Muscle of leg (tissue), 3 donors: ENCODE measurements at regions not wholly inside any gene's neighbourhood (a gene's known extent, or its start where the extent isn't known, plus 50 kb on each side); places are given as distances from the start of the nearest gene placed in this dataset.

ENCODE experiments used
- DNase-seq: peaks from one replicate; pipeline ENCODE4 v3.0.0; 2013
- H3K27ac ChIP-seq: one replicate; pipeline ENCODE4 v1.5.1; 2013; ENCODE audit warnings: mild to moderate bottlenecking, low read length, control low read depth
- H3K27me3 ChIP-seq: one replicate; pipeline ENCODE4 v1.6.1; 2013; ENCODE audit warnings: low read length; ENCODE audit not compliant: control insufficient read depth, insufficient read depth
- H3K36me3 ChIP-seq: one replicate; pipeline ENCODE4 v1.6.1; 2013; ENCODE audit warnings: low read length; ENCODE audit not compliant: control insufficient read depth, insufficient read depth
- H3K4me1 ChIP-seq: one replicate; pipeline ENCODE4 v1.6.1; 2013; ENCODE audit warnings: low read length; ENCODE audit not compliant: control insufficient read depth, insufficient read depth
- H3K4me3 ChIP-seq: one replicate; pipeline ENCODE4 v1.5.1; 2013; ENCODE audit warnings: low read length, control low read depth
- H3K9me3 ChIP-seq: replicated peaks from 2 replicates; pipeline ENCODE4 v1.6.1; 2013; ENCODE audit warnings: low read depth, low read length; ENCODE audit not compliant: control insufficient read depth
- WGBS: methylation state at CpG from one replicate; pipeline ENCODE4 v1.1.5; 2013; ENCODE audit warnings: missing lambda C conversion rate; ENCODE audit not compliant: insufficient coverage; 5-methylcytosine and 5-hydroxymethylcytosine counted together

DNA sequence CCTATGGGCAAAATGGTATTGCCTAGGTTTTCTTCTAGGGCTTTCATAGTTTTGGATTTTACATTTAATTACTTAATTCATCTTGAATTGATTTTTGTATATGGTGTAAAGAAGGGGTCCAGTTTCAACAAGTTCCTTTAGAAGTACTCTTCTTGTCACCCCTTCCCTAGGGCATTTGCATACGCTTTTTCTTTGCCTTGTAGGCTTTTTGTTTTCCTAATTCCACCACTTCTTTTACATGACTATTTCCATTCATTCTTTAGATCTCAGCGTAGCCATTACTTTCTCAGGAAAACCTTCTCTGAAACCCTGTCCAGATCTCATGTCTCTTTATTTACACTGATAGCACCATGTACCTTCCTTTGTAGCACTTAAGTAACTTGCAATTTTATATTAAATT, 648.6 kb downstream of the XPNPEP1 start:
- H3K9me3 ChIP-seq: no peaks in the 10 kb centered on the region
- no peaks in the 10 kb centered on the region for H3K27me3 ChIP-seq
- 60% methylated on average over 2 of the region's 2 CpGs for WGBS
- H3K4me1 ChIP-seq: no peaks in the 10 kb centered on the region
- H3K36me3 ChIP-seq: no peaks in the 10 kb centered on the region
- H3K4me3 ChIP-seq: no peak overlapping the region
- H3K27ac ChIP-seq: no peak overlapping the region
- DNase-seq: no peak

- no CpG with 5 or more reads among the region's 2 CpGs for WGBS
- H3K36me3 ChIP-seq: no peaks in the 10 kb centered on the region
Measured at GRCh38 chr10:109270173-109270572, 653.1 kb downstream of the XPNPEP1 start.

DNA sequence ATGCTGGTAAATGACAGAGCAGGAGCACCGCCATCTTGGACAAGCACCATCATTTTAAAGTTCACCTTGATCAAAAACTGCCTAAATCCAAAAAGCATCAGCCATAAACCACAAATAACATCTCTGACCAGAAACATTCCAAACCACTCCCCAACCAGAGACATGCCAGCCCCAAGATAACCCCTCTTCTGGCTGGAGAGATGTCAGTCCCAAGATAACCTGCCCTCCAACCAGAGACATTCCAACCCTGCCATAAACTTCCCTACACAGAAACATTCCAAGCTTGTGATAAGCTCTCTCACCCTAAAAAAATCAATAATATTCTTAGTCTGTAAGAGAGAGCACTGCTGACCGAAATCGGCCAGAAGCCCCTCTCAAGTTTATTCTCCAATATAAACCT, 659.3 kb downstream of the XPNPEP1 start:
- peaks cover 4% of the 10 kb centered on the region for H3K9me3 ChIP-seq
- no peak for DNase-seq
- 70% methylated on average over 1 of the region's 3 CpGs for WGBS
- H3K4me3 ChIP-seq: no peak overlapping the region
- H3K36me3 ChIP-seq: no peaks in the 10 kb centered on the region
- no peaks in the 10 kb centered on the region for H3K4me1 ChIP-seq
- no peaks in the 10 kb centered on the region for H3K27me3 ChIP-seq
- no peak overlapping the region for H3K27ac ChIP-seq

More at GRCh38 chr10:109270173-109270572, 653.1 kb downstream of the XPNPEP1 start:
- Histone ChIP-seq H3K9me3 (no peaks in the 10 kb centered on the region), H3K4me1 (no peaks in the 10 kb centered on the region), H3K27ac (no peak overlapping the region), H3K4me3 (no peak overlapping the region), H3K27me3 (no peaks in the 10 kb centered on the region)
- DNase-seq: no peak

- no CpG with 5 or more reads among the region's 2 CpGs for WGBS
- H3K9me3 ChIP-seq: peaks cover 4% of the 10 kb centered on the region
- DNase-seq: no peak
- no peaks in the 10 kb centered on the region for H3K4me1 ChIP-seq
- no peaks in the 10 kb centered on the region for H3K36me3 ChIP-seq
- H3K27me3 ChIP-seq: no peaks in the 10 kb centered on the region
- no peak overlapping the region for H3K27ac ChIP-seq
- no peak overlapping the region for H3K4me3 ChIP-seq
Measured at GRCh38 chr10:109261231-109261630, 662.1 kb downstream of the XPNPEP1 start.

DNA sequence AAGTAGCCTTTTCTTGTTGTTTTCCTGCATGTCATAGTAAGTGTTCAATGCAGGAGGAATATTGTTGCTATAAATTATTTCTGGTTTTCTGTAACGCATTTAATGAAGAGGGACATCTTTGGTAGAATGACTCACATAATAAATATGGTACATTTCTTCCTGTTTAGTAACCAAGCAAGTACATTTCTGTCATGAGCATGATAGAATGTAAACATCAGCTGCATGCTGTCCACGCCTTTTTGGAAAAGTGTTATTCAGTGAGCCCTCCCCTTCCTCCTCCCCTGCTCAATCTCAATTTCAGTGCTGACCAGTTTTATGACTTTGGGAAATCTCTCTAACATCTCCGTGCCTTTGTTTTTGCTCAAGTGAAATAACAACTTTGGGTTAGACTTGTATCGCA, 664.0 kb downstream of the XPNPEP1 start:
- H3K9me3 ChIP-seq: peaks cover 4% of the 10 kb centered on the region
- H3K27me3 ChIP-seq: no peaks in the 10 kb centered on the region
- WGBS: 47% methylated on average over 3 of the region's 4 CpGs
- H3K27ac ChIP-seq: no peak overlapping the region
- no peak for DNase-seq
- H3K4me1 ChIP-seq: no peaks in the 10 kb centered on the region
- H3K4me3 ChIP-seq: no peak overlapping the region
- H3K36me3 ChIP-seq: no peaks in the 10 kb centered on the region

- no CpG with 5 or more reads among the region's 3 CpGs for WGBS
- peak; percentile 31 for DNase-seq
Measured at GRCh38 chr10:109253306-109253705, 670.0 kb downstream of the XPNPEP1 start.

GRCh38 chr10:109250152-109250551, 673.2 kb downstream of the XPNPEP1 start:
- Histone ChIP-seq H3K9me3 (no peaks in the 10 kb centered on the region), H3K27me3 (no peaks in the 10 kb centered on the region), H3K4me3 (no peak overlapping the region), H3K36me3 (no peaks in the 10 kb centered on the region), H3K4me1 (no peaks in the 10 kb centered on the region), H3K27ac (no peak overlapping the region)
- 33% methylated on average over 1 of the region's 4 CpGs for WGBS
- no peak for DNase-seq

More at GRCh38 chr10:109253306-109253705, 670.0 kb downstream of the XPNPEP1 start:
- no peaks in the 10 kb centered on the region for H3K36me3 ChIP-seq
- H3K27me3 ChIP-seq: no peaks in the 10 kb centered on the region
- no peak overlapping the region for H3K27ac ChIP-seq
- H3K4me3 ChIP-seq: no peak overlapping the region
- no peaks in the 10 kb centered on the region for H3K9me3 ChIP-seq
- no peaks in the 10 kb centered on the region for H3K4me1 ChIP-seq

DNA sequence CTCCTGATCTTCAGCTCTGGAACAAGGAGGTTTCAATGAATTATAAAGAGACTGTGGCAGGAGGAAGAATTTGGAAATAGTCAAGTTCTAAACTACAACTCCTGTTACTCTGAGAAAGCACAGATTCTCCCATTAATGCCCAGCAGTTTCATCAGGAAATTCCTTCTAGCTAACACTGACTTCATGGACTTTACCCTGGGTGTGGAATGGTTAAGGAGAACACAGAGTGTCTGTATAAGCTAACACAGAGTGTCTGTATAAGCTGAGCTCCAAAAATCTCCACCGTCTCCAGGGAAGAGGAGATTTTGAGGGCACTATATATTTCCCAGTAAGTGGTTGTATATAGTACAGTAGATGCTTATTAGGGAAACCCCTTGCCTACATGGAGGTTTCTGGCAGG, 675.5 kb downstream of the XPNPEP1 start:
- H3K27ac ChIP-seq: no peak overlapping the region
- no peaks in the 10 kb centered on the region for H3K27me3 ChIP-seq
- no peak overlapping the region for H3K4me3 ChIP-seq
- no peaks in the 10 kb centered on the region for H3K4me1 ChIP-seq
- WGBS: no CpG with 5 or more reads among the region's 1 CpG
- H3K9me3 ChIP-seq: no peaks in the 10 kb centered on the region
- H3K36me3 ChIP-seq: no peaks in the 10 kb centered on the region
- no peak for DNase-seq

GRCh38 chr10:109245821-109246220, 677.5 kb downstream of the XPNPEP1 start:
- Histone ChIP-seq H3K36me3 (no peaks in the 10 kb centered on the region), H3K4me1 (no peaks in the 10 kb centered on the region), H3K27me3 (no peaks in the 10 kb centered on the region), H3K9me3 (no peaks in the 10 kb centered on the region), H3K27ac (no peak overlapping the region), H3K4me3 (no peak overlapping the region)
- no peak for DNase-seq
- WGBS: 100% methylated on average over 1 of the region's 1 CpG

GRCh38 chr10:109239371-109239770, 683.9 kb downstream of the XPNPEP1 start:
- H3K4me1 ChIP-seq: no peaks in the 10 kb centered on the region
- H3K9me3 ChIP-seq: no peaks in the 10 kb centered on the region
- no peak for DNase-seq
- H3K36me3 ChIP-seq: no peaks in the 10 kb centered on the region
- no peak overlapping the region for H3K4me3 ChIP-seq
- H3K27ac ChIP-seq: no peak overlapping the region
- no peaks in the 10 kb centered on the region for H3K27me3 ChIP-seq

- WGBS: no CpG with 5 or more reads among the region's 4 CpGs
- no peak overlapping the region for H3K27ac ChIP-seq
Measured at GRCh38 chr10:109237682-109238081, 685.6 kb downstream of the XPNPEP1 start.

More at GRCh38 chr10:109237682-109238081, 685.6 kb downstream of the XPNPEP1 start:
- no peak for DNase-seq
- Histone ChIP-seq H3K36me3 (no peaks in the 10 kb centered on the region), H3K4me3 (no peak overlapping the region), H3K27me3 (no peaks in the 10 kb centered on the region), H3K9me3 (no peaks in the 10 kb centered on the region), H3K4me1 (no peaks in the 10 kb centered on the region)
